Right cardiac atrium (tissue), 5 donors: ENCODE measurements at regions not wholly inside any gene's neighbourhood (a gene's known extent, or its start where the extent isn't known, plus 50 kb on each side); places are given as distances from the start of the nearest gene placed in this dataset.

Experiments
- ATAC-seq, 2 donors: fragments of 200-7000 bp; cut with Tn5 transposase; one replicate each; pipeline versions ENCODE4 v1.8.0 to v1.9.1; 2020; ENCODE audit warnings: moderate library complexity in 2 of 2, mild to moderate bottlenecking in 1 of 2
- DNase-seq, 3 donors: peaks; one replicate each; pipeline ENCODE4 v3.0.0-alpha.2; 2020
- H3K27ac ChIP-seq: one replicate; pipeline ENCODE4 v1.5.1; 2013; ENCODE audit warnings: mild to moderate bottlenecking, low read length, control low read depth, moderate library complexity
- H3K27me3 ChIP-seq: one replicate; pipeline ENCODE4 v1.6.1; 2013; ENCODE audit not compliant: control insufficient read depth, insufficient read depth
- H3K4me1 ChIP-seq: one replicate; pipeline ENCODE4 v1.6.1; 2013; ENCODE audit warnings: low read length; ENCODE audit not compliant: control insufficient read depth, insufficient read depth
- H3K4me3 ChIP-seq: one replicate; pipeline ENCODE4 v1.5.1; 2013; ENCODE audit warnings: low read length, control low read depth
- H3K9me3 ChIP-seq: one replicate; pipeline ENCODE4 v1.6.1; 2013; ENCODE audit warnings: low read length; ENCODE audit not compliant: control insufficient read depth
- WGBS: extraction: QIAGEN DNeasy Blood & Tissue Kit; methylation state at CpG from one replicate; pipeline ENCODE4 v1.1.7; 2013; 5-methylcytosine and 5-hydroxymethylcytosine counted together
- intact Hi-C, 4 donors: fragments of 100-400 bp; cut with DNase I; formaldehyde crosslinking; loops; one replicate each; pipeline versions ENCODE4 v1.11.0 to v1.14.0; 2022 to 2023
- donor health status: healthy with polysubstance abuse.
- donor health status: DM: no; HTN: yes; CAD: no.
- donor health status: DM: no; HTN: no; CAD: no.
- donor health status: DM: no; HTN: yes; CAD: no; lungs with severe emphysema.
- donor health status: DM: yes; HTN: yes; CAD: no.

GRCh38 chr22:48428631-48429371 lies 1398.9 kb downstream of the BRD1 start:
- no peaks in the 10 kb centered on the region for H3K27me3 ChIP-seq
- 57% methylated on average over 18 of the region's 18 CpGs for WGBS

GRCh38 chr22:48427731-48428211 lies 1399.9 kb downstream of the BRD1 start:
- intact Hi-C loops, result no loop called here
- Histone ChIP-seq H3K27ac (no peak overlapping the region), H3K27me3 (no peaks in the 10 kb centered on the region), H3K4me1 (no peaks in the 10 kb centered on the region), H3K9me3 (no peaks in the 10 kb centered on the region), H3K4me3 (no peak overlapping the region)
- 73% methylated on average over 15 of the region's 15 CpGs for WGBS
- peak in 1 of 3 donors; percentile 21 for DNase-seq
- no peak for ATAC-seq

More at GRCh38 chr22:48428631-48429371, 1398.9 kb downstream of the BRD1 start:
- Histone ChIP-seq H3K4me1 (no peaks in the 10 kb centered on the region), H3K27ac (no peak overlapping the region), H3K9me3 (no peaks in the 10 kb centered on the region), H3K4me3 (no peak overlapping the region)
- DNase-seq (no peak), ATAC-seq (no peak)
- intact Hi-C loops, result no loop called here

GRCh38 chr22:48426466-48427380 lies 1401.0 kb downstream of the BRD1 start:
- intact Hi-C loops, result no loop called here
- Histone ChIP-seq H3K27me3 (no peaks in the 10 kb centered on the region), H3K4me1 (no peaks in the 10 kb centered on the region)

GRCh38 chr22:48425641-48426040 lies 1402.0 kb downstream of the BRD1 start:
- DNase-seq, result no peak
- Histone ChIP-seq H3K27me3 (no peaks in the 10 kb centered on the region), H3K27ac (no peak overlapping the region), H3K9me3 (no peaks in the 10 kb centered on the region), H3K4me3 (no peak overlapping the region), H3K4me1 (no peaks in the 10 kb centered on the region)
- 90% methylated on average over 12 of the region's 12 CpGs for WGBS
- intact Hi-C loops, result no loop called here
- ATAC-seq, result no peak

More at GRCh38 chr22:48426466-48427380, 1401.0 kb downstream of the BRD1 start:
- Histone ChIP-seq H3K9me3 (no peaks in the 10 kb centered on the region), H3K27ac (no peak overlapping the region), H3K4me3 (no peak overlapping the region)
- 73% methylated on average over 18 of the region's 18 CpGs for WGBS
- ATAC-seq (no peak), DNase-seq (peak in 1 of 3 donors; percentile 14)

GRCh38 chr22:48425091-48425506 lies 1402.6 kb downstream of the BRD1 start:
- intact Hi-C loops, result no loop called here
- Histone ChIP-seq H3K4me3 (no peak overlapping the region), H3K4me1 (no peaks in the 10 kb centered on the region), H3K9me3 (no peaks in the 10 kb centered on the region), H3K27me3 (no peaks in the 10 kb centered on the region), H3K27ac (no peak overlapping the region)
- peak in 1 of 2 donors; percentile 20 for ATAC-seq
- DNase-seq, result peak in 1 of 3 donors; percentile 21
- WGBS, result 84% methylated on average over 15 of the region's 15 CpGs

GRCh38 chr22:48424661-48425060 lies 1403.0 kb downstream of the BRD1 start:
- 62% methylated on average over 5 of the region's 5 CpGs for WGBS
- DNase-seq (no peak), ATAC-seq (no peak)
- H3K4me1 ChIP-seq, result no peaks in the 10 kb centered on the region
- H3K4me3 ChIP-seq, result no peak overlapping the region
- H3K27me3 ChIP-seq, result no peaks in the 10 kb centered on the region
- no peak overlapping the region for H3K27ac ChIP-seq
- no peaks in the 10 kb centered on the region for H3K9me3 ChIP-seq
- intact Hi-C loops, result no loop called here

- no peak overlapping the region for H3K4me3 ChIP-seq
- DNase-seq (peak in 1 of 3 donors; percentile 38), ATAC-seq (no peak)
- H3K27ac ChIP-seq, result no peak overlapping the region
- no peaks in the 10 kb centered on the region for H3K9me3 ChIP-seq
- WGBS, result 78% methylated on average over 18 of the region's 18 CpGs
- H3K27me3 ChIP-seq, result no peaks in the 10 kb centered on the region
- intact Hi-C loops, result no loop called here
- H3K4me1 ChIP-seq, result no peaks in the 10 kb centered on the region
Observed at GRCh38 chr22:48424201-48424627, 1403.5 kb downstream of the BRD1 start.

- H3K27me3 ChIP-seq, result no peaks in the 10 kb centered on the region
- no peaks in the 10 kb centered on the region for H3K4me1 ChIP-seq
- no peak overlapping the region for H3K27ac ChIP-seq
- H3K4me3 ChIP-seq, result no peak overlapping the region
- DNase-seq, result no peak
- intact Hi-C loops, result no loop called here
- no peaks in the 10 kb centered on the region for H3K9me3 ChIP-seq
- WGBS, result 73% methylated on average over 8 of the region's 8 CpGs
- no peak for ATAC-seq
Observed at GRCh38 chr22:48423481-48423911, 1404.2 kb downstream of the BRD1 start.

- H3K9me3 ChIP-seq, result no peaks in the 10 kb centered on the region
- peak in 1 of 3 donors; percentile 19 for DNase-seq
- intact Hi-C loops, result no loop called here
- no peaks in the 10 kb centered on the region for H3K27me3 ChIP-seq
- H3K27ac ChIP-seq, result no peak overlapping the region
- no peaks in the 10 kb centered on the region for H3K4me1 ChIP-seq
- 66% methylated on average over 7 of the region's 7 CpGs for WGBS
- no peak for ATAC-seq
- no peak overlapping the region for H3K4me3 ChIP-seq
Observed at GRCh38 chr22:48422900-48423480, 1404.7 kb downstream of the BRD1 start.

GRCh38 chr22:48418831-48419230 lies 1408.8 kb downstream of the BRD1 start:
- no peak overlapping the region for H3K4me3 ChIP-seq
- no peak overlapping the region for H3K27ac ChIP-seq
- 84% methylated on average over 10 of the region's 10 CpGs for WGBS
- H3K27me3 ChIP-seq, result no peaks in the 10 kb centered on the region
- ATAC-seq (no peak), DNase-seq (no peak)
- intact Hi-C loops, result no loop called here
- H3K9me3 ChIP-seq, result no peaks in the 10 kb centered on the region
- H3K4me1 ChIP-seq, result no peaks in the 10 kb centered on the region
